Heart left ventricle (tissue), 13 donors: ENCODE measurements at regions not wholly inside any gene's neighbourhood (a gene's known extent, or its start where the extent isn't known, plus 50 kb on each side); places are given as distances from the start of the nearest gene placed in this dataset.

Experiments
- CTCF ChIP-seq, 12 donors: fragments of 200-600 bp; sonication (generic) in 4 of 12; IDR thresholded peaks; one replicate each; pipeline versions ENCODE4 v1.5.0 to v1.8.0; 2018 to 2022; ENCODE audit warnings: antibody characterized with exemption in 12 of 12, mild to moderate bottlenecking in 5 of 12
- POLR2A ChIP-seq, 2 donors: fragments of 450-650 bp; IDR thresholded peaks; one replicate each; pipeline ENCODE4 v1.6.1; 2017; ENCODE audit warnings: antibody characterized with exemption in 2 of 2, mild to moderate bottlenecking in 2 of 2, moderate library complexity in 2 of 2
- donor health status: ischemic (EF 13 %, LVEDD 7.1; RV severe dilation, severe dysfunction).
- donor health status: DM: no; HTN: yes; CAD: no.
- donor health status: DM: no; HTN: no; CAD: no.
- donor health status: ischemic (EF 25% LVEDD 6.9; RV normal size, moderate dysfunction).
- donor health status: ischemic (EF 25% LVEDD 5.7; RV mildly dilated, moderate dysfunction).
- donor health status: ischemic (EF 35%, LVEDD 5.7; RV mildly dilated, moderate dysfunction).
- donor health status: nonischemic (EF 11% LVEDD 7.7; RV severe dilation, severe dysfunction).
- donor health status: DM: yes; HTN: yes; CAD: no.
- donor health status: PGD.
- donor health status: ischemic (EF 29% LVEDD 5.4; RV normal size, mild dysfunction).
- donor health status: nonischemic (EF 23%, LVEDD 6.1; RV moderate dilation, normal function).

- TF ChIP-seq CTCF (IDR thresholded peaks at IDR 0.05) (no peak), POLR2A (IDR thresholded peaks at IDR 0.05) (no peak)
Observed at GRCh38 chr1:113205980-113206766, 133.2 kb downstream of the LRIG2 start.
